MM.1S (cell line): ENCODE measurements at regions not wholly inside any gene's neighbourhood (a gene's known extent, or its start where the extent isn't known, plus 50 kb on each side); places are given as distances from the start of the nearest gene placed in this dataset.

Experiments used
- EZH2 ChIP-seq: fragments of 300-600 bp; sonication (generic); optimal IDR thresholded peaks from 2 replicates; pipeline ENCODE3; 2017; ENCODE audit warnings: low read depth, mild to moderate bottlenecking, antibody characterized with exemption, low read length, mixed read lengths
- EZH2phosphoT487 ChIP-seq: fragments of 300-600 bp; sonication (generic); IDR thresholded peaks from 2 replicates; pipeline ENCODE4 v1.6.1; 2018; ENCODE audit warnings: antibody characterized with exemption, low read length
- TF ChIP-seq, protein P1 (sequence below): fragments of 300-600 bp; sonication (generic); IDR thresholded peaks from 2 replicates; pipeline ENCODE4 v1.5.1; 2016; ENCODE audit warnings: antibody characterized with exemption, low read length, mixed read lengths

- TF ChIP-seq, protein P1, sequence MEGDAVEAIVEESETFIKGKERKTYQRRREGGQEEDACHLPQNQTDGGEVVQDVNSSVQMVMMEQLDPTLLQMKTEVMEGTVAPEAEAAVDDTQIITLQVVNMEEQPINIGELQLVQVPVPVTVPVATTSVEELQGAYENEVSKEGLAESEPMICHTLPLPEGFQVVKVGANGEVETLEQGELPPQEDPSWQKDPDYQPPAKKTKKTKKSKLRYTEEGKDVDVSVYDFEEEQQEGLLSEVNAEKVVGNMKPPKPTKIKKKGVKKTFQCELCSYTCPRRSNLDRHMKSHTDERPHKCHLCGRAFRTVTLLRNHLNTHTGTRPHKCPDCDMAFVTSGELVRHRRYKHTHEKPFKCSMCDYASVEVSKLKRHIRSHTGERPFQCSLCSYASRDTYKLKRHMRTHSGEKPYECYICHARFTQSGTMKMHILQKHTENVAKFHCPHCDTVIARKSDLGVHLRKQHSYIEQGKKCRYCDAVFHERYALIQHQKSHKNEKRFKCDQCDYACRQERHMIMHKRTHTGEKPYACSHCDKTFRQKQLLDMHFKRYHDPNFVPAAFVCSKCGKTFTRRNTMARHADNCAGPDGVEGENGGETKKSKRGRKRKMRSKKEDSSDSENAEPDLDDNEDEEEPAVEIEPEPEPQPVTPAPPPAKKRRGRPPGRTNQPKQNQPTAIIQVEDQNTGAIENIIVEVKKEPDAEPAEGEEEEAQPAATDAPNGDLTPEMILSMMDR, result no peak
- no peak for TF ChIP-seq EZH2
- TF ChIP-seq EZH2phosphoT487, result no peak
These were observed 97.5 kb upstream of the KCNJ3 start for GRCh38 chr2:154600927-154601494.
